GM13976 (cell line): ENCODE measurements at regions not wholly inside any gene's neighbourhood (a gene's known extent, or its start where the extent isn't known, plus 50 kb on each side); places are given as distances from the start of the nearest gene placed in this dataset.

Experiments
- DNase-seq: peaks from one replicate; pipeline ENCODE4 v3.0.0; 2012; ENCODE audit warnings: low spot score
- CTCF ChIP-seq: IDR thresholded peaks from 2 replicates; pipeline ENCODE4 v1.5.1; 2012; ENCODE audit warnings: borderline replicate concordance, mild to moderate bottlenecking; ENCODE audit not compliant: insufficient read depth; ENCODE audit errors: extremely low read depth, missing control alignments, control extremely low read depth
- in situ Hi-C: fragments of 300-500 bp; cut with MboI; formaldehyde crosslinking; loops from one replicate; pipeline ENCODE4 v1.12.0; 2022; ENCODE audit warnings: low sequenced_read_pairs, mixed read lengths, inconsistent platforms; ENCODE audit not compliant: unreplicated experiment

DNA sequence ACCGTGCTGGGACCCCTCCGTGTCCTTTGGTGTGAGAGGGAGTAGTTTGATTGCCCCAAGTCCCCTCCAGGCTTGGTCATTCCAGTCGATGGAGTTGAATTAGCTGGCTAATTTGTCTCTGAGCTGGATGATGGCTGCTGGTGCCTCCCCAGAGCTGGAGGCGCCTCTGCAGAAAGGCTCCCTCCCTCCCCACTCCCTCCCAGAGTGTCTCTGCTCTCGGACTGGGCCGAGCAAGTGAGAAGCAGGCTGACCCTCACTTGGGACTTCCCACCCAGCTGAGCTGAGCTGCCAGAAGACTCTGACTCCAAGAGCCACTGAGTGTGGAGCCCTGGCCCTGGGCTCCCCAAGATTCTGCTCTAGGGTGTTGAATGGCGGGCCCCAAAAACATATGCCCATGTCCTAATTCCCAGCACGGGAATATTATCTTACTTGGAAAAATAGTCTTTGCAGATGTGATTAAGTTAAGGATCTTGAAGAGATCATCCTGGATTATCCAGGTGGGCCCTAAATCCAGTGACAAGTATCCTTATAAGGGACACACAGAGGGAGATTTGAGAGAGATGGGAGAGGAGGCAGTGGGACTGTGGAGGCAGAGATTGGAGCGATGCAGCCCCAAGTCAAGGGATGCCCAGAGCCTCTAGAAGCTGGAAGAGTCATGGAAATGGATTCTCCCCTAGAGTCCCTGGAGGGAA is 60.7 kb upstream of the TLE3 start:
- in situ Hi-C loops, result no loop called here
- no peak for DNase-seq
- no peak for TF ChIP-seq CTCF

GRCh38 chr15:70156671-70157271 is 59.1 kb upstream of the TLE3 start:
- no peak for TF ChIP-seq CTCF
- in situ Hi-C loops, result no loop called here
- no peak for DNase-seq

GRCh38 chr15:70154718-70155347 is 57.1 kb upstream of the TLE3 start:
- in situ Hi-C loops, result no loop called here
- TF ChIP-seq CTCF, result no peak
- no peak for DNase-seq

DNA sequence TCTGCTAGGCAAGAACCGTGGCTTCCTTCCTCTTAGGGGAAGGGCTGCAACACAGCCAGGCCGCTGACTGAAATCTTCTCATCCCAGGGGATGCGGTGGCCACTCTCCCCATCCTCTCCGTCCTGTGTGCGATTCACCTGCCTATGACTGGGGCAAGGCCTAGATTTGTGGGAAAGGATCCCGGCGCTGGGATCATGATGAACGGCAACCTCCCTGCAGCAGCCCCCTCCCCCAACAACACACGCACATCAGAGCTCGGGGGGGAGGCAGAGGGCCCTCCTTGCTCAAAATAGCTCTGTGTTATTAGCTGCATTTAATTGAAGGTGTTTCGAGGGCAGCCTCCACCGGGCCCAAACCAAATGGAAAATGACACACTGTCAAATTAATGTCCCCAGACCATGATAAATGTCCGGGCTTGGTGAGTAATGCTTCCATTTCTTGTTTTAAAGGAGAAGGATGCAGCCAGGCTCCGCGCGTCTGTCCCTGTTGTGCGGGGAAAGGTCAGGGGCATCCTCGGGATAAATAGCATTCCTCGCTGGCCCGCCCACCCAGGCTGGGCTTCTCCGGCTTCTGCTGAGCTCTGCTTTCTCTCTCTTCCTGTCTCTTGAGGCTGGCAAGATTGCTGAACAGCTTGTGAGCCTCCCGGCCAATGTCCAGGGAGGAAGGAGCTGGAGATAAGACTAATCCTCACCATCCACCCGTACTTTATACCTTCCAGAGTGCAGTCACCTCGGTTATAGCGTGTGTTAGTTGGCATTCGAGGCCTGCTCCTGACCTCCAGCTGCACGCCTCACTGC is 56.4 kb upstream of the TLE3 start:
- DNase-seq, result no peak

GRCh38 chr15:70152070-70152480 is 54.4 kb upstream of the TLE3 start:
- in situ Hi-C loops, result no loop called here
- no peak for TF ChIP-seq CTCF
- DNase-seq, result no peak

More for the DNA sequence above, 56.4 kb upstream of the TLE3 start:
- no peak for TF ChIP-seq CTCF
- in situ Hi-C loops, result no loop called here

DNA sequence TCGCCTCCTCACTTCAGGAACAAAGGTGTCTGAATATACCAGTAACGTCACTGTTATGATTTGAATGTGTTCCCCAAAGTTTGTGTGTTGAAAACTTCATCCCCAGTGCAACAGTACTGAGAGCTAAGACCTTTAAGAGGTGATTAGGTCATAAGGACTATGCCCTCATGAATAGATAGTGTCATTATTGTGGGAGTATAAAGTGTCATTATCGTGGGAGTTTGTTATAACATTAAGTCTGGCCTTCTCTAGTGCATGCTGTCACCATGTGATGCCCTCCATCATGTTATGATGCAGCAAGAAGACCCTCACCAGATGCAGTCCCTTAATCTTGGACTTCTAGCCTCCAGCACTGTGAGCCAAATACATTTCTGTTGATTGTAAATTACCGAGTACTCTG is 53.7 kb upstream of the TLE3 start:
- TF ChIP-seq CTCF, result no peak
- DNase-seq, result no peak
- in situ Hi-C loops, result no loop called here
